Activated naive CD4-positive, alpha-beta T cell treated with anti-CD3 and anti-CD28 coated beads, Interleukin-2, amount 10 ng/mL, durations not matched to agents 7 days and 5 days (primary cell): ENCODE measurements at regions not wholly inside any gene's neighbourhood (a gene's known extent, or its start where the extent isn't known, plus 50 kb on each side); places are given as distances from the start of the nearest gene placed in this dataset.
A peak's percentile ranks its signal among the peaks of the same experiment; 100 is the strongest.

Experiments
- CTCF ChIA-PET: fragments of 350-600 bp; sonication (Branson Sonifier 250); formaldehyde crosslinking; loops from one replicate; lab custom pipeline; 2021; ENCODE audit warnings: antibody characterized with exemption; lab: Charles Lee
- DNase-seq: peaks from one replicate; pipeline ENCODE4 v3.0.0-alpha.2; 2020
- H3K27ac Mint-ChIP-seq: one replicate; pipeline ENCODE4 v1.8.0; 2021; ENCODE audit warnings: mild to moderate bottlenecking, moderate library complexity, mixed read lengths
- H3K27me3 Mint-ChIP-seq: one replicate; pipeline ENCODE4 v1.8.0; 2021; ENCODE audit warnings: mild to moderate bottlenecking, mixed read lengths
- H3K36me3 Mint-ChIP-seq: one replicate; pipeline ENCODE4 v1.8.0; 2021; ENCODE audit warnings: mixed read lengths
- H3K4me1 Mint-ChIP-seq: one replicate; pipeline ENCODE4 v1.8.0; 2021; ENCODE audit warnings: mixed read lengths
- H3K4me3 Mint-ChIP-seq: one replicate; pipeline ENCODE4 v1.8.0; 2021; ENCODE audit warnings: mild to moderate bottlenecking, moderate library complexity, mixed read lengths
- H3K9me3 Mint-ChIP-seq: one replicate; pipeline ENCODE4 v1.8.0; 2021; ENCODE audit warnings: mixed read lengths

GRCh38 chr20:50421356-50422340 is 88.5 kb upstream of the PTPN1 start:
- H3K27ac Mint-ChIP-seq, result peak overlapping the region; percentile 60
- H3K27me3 Mint-ChIP-seq, result peaks cover 61% of the 10 kb centered on the region
- CTCF ChIA-PET, result interaction anchor here (0.7 to 1.4 kb wide), 2 partner anchors 11 to 353 kb away, joined by 3 to 4 read pairs; no protein-coding TSS in a partner anchor

DNA sequence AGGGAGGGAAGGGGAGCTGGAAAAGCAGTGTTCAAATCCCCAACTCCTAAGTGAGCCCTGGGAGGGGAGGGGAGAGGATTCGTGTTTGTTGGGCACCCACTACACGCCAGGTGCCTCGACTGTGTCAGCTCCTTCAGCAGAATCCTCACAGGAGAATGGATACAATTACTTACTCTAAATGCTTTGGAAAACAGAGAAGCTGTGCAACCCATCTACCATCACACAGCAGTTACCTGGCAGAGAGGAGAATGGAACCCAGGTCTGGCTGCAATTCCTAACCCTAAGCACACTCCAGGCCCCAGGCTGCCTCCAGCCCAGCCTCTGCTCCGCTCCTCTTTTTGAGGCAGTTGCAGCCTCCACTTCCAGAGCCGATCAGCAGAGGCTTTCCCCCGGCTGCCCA is 86.4 kb upstream of the PTPN1 start:
- DNase-seq, result no peak
- Mint-ChIP-seq H3K27ac (no peak overlapping the region), H3K4me1 (no peaks in the 10 kb centered on the region), H3K27me3 (peaks cover 60% of the 10 kb centered on the region), H3K36me3 (no peaks in the 10 kb centered on the region), H3K9me3 (no peaks in the 10 kb centered on the region), H3K4me3 (no peak overlapping the region)
- CTCF ChIA-PET, result no interaction called here

More at GRCh38 chr20:50421356-50422340, 88.5 kb upstream of the PTPN1 start:
- Mint-ChIP-seq H3K4me3 (no peak overlapping the region), H3K36me3 (no peaks in the 10 kb centered on the region), H3K9me3 (no peaks in the 10 kb centered on the region), H3K4me1 (no peaks in the 10 kb centered on the region)
- no peak for DNase-seq

- Mint-ChIP-seq H3K4me1 (no peaks in the 10 kb centered on the region), H3K27me3 (peaks cover 51% of the 10 kb centered on the region), H3K27ac (no peak overlapping the region), H3K36me3 (no peaks in the 10 kb centered on the region), H3K9me3 (no peaks in the 10 kb centered on the region), H3K4me3 (no peak overlapping the region)
- peak; percentile 23 for DNase-seq
- CTCF ChIA-PET, result interaction anchor here (0.6 kb wide), 1 partner anchor 447 kb away, joined by 4 read pairs; no protein-coding TSS in a partner anchor
These were observed 85.1 kb upstream of the PTPN1 start for GRCh38 chr20:50425076-50425475.

DNA sequence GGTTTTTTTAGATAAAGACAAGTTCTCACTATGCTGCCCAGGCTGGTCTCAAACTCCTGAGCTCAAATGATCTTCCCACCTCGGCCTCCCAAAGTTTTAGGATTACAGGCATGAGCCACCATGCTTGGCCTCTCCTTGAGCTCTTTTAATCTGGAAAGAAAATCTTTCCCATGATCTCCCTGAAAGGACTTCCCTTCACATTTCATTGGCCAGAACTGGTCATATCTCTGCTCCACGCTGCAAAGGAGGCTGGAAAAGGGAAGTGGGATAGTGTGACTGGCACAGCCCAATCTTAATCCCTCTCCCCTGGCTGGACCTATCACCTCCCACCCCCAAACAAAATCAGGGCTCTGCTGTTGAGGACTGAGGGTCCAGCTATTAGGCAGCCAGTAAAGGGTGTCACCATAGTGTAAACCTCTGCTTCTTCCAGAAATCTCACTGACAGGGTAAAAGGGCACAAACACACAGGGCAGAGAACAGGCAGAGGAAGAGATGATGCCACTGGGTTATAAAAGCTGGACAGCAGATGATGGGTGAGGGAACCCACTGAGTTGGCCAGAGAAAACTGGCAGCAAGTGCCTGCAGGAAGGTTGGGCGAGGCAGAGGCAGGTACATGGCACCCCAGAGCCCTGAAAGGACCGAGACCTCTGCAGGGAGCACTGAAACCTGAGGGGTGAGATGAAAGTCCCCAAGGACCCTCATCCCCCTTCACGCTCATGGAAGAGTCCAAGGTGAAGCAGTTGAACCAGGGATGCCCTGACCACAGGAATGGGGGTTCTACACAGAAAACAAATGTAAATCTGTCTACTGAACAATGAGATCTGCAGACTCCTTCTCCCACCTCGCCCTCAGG is 83.1 kb upstream of the PTPN1 start:
- H3K27me3 Mint-ChIP-seq, result peaks cover 61% of the 10 kb centered on the region
- no peaks in the 10 kb centered on the region for H3K36me3 Mint-ChIP-seq
- H3K27ac Mint-ChIP-seq, result no peak overlapping the region
- CTCF ChIA-PET, result interaction anchor here (0.6 to 1.5 kb wide), 3 partner anchors 13 to 42 kb away, joined by 3 read pairs; no protein-coding TSS in a partner anchor
- no peak overlapping the region for H3K4me3 Mint-ChIP-seq
- no peak for DNase-seq
- H3K4me1 Mint-ChIP-seq, result no peaks in the 10 kb centered on the region
- H3K9me3 Mint-ChIP-seq, result no peaks in the 10 kb centered on the region

DNA sequence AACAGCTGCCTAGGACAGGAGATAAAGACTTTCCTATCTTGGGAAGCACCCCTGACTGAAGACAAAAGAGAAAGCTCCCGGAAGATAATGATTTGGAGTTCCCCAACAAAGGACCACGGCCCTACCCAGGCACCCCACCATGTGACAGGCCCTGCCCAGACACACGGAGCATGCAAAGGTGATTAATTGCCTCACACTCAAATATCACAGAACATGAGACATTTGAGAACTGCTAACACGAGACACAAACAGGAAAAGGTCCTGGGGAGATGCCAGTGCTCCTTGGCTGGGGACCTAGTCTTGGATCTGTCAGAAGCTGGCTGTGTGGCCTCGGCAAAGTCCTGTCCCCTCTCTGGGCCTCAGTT is 82.5 kb upstream of the PTPN1 start:
- no peaks in the 10 kb centered on the region for H3K9me3 Mint-ChIP-seq
- no peak for DNase-seq
- CTCF ChIA-PET, result no interaction called here
- H3K4me3 Mint-ChIP-seq, result no peak overlapping the region
- no peak overlapping the region for H3K27ac Mint-ChIP-seq
- H3K36me3 Mint-ChIP-seq, result no peaks in the 10 kb centered on the region
- peaks cover 58% of the 10 kb centered on the region for H3K27me3 Mint-ChIP-seq
- H3K4me1 Mint-ChIP-seq, result no peaks in the 10 kb centered on the region

GRCh38 chr20:50428097-50428828 is 81.9 kb upstream of the PTPN1 start:
- Mint-ChIP-seq H3K9me3 (no peaks in the 10 kb centered on the region), H3K27me3 (peaks cover 59% of the 10 kb centered on the region), H3K4me3 (no peak overlapping the region), H3K4me1 (no peaks in the 10 kb centered on the region), H3K27ac (no peak overlapping the region), H3K36me3 (no peaks in the 10 kb centered on the region)
- CTCF ChIA-PET, result no interaction called here
- DNase-seq, result no peak

DNA sequence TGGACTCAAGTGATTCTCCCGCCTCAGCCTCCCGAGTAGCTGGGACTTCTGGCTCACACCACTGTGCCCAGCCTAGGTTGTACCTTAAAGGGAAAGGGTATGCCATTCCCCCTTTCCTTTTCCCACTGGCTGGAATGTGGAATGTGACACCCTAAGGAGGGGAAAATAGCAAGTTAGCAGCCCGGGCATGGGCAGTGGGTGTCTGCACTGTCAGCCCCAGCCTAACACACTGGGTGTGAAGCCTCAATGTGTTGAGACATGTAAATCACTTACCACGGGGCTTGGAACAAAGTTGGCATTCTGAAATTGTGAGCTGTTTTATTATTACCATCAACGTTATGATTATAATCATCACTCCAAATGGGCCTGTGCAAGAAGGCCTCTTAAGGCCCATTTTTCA is 80.8 kb upstream of the PTPN1 start:
- Mint-ChIP-seq H3K4me1 (no peaks in the 10 kb centered on the region), H3K27me3 (peaks cover 49% of the 10 kb centered on the region), H3K27ac (no peak overlapping the region), H3K36me3 (no peaks in the 10 kb centered on the region), H3K4me3 (no peak overlapping the region), H3K9me3 (no peaks in the 10 kb centered on the region)
- DNase-seq, result no peak
- CTCF ChIA-PET, result no interaction called here

DNA sequence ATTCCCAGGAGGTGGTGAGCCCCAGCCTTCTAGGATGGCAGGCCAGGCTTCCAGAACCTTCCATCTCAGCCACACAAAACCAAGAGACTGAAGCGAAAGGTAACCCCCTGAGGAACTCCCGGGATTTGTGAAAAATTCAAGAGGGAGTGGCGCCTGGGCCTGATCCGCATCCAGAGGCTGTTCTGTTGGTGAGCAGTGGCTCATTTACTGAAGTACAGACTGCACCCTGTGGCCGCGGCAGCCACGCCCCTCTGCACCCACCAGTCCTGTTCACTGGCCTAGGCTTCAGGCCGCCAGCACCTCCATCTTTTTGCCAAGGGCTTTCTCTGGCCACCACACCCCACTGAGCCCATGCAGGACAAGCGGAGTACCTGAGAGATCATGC is 79.1 kb upstream of the PTPN1 start:
- no peak overlapping the region for H3K4me3 Mint-ChIP-seq
- H3K27ac Mint-ChIP-seq, result no peak overlapping the region
- CTCF ChIA-PET, result no interaction called here
- H3K36me3 Mint-ChIP-seq, result no peaks in the 10 kb centered on the region
- H3K27me3 Mint-ChIP-seq, result peaks cover 43% of the 10 kb centered on the region
- no peaks in the 10 kb centered on the region for H3K9me3 Mint-ChIP-seq
- DNase-seq, result no peak
- no peaks in the 10 kb centered on the region for H3K4me1 Mint-ChIP-seq

DNA sequence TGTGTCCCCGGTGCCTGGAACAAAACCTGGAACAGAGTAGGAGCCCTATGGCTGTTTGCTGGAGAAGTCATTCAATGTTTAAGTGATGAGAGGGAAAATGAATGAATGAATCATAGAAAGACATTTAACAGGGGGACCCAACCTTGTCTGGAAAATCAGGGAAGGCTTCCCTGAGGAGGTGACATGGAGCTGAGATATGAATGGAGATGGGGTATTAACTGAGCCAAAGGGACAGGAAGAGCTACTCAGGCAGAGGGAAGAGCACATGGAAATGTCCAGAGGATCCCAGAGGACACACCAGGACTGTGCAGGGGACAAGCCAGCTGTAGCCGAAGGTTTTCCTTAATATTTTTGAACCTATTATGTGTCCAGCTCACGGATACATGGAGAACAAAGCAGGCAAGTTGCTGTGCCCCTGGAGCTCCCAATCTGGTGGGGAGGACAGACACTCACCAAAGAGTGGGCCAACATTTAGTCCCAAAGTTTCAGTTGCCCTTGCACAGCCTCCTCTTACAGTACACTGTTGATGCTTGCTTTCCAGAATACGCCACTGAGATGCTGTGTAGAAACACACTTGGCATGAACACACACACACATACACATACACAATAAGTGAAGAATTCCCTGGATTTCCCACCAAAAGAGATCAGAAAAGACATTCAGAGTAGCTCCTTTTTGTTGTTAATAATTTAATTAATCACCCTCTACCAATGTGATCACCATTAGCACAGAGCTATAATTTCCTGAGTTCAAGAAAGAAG is 77.0 kb upstream of the PTPN1 start:
- CTCF ChIA-PET, result interaction anchor here (0.8 kb wide), 1 partner anchor 11 kb away, joined by 4 read pairs; no protein-coding TSS in a partner anchor

GRCh38 chr20:50434321-50434652 is 75.9 kb upstream of the PTPN1 start:
- peaks cover 28% of the 10 kb centered on the region for H3K27me3 Mint-ChIP-seq
- no peaks in the 10 kb centered on the region for H3K36me3 Mint-ChIP-seq
- CTCF ChIA-PET, result interaction anchor here (0.5 kb wide), 1 partner anchor 554 kb away, joined by 3 read pairs; no protein-coding TSS in a partner anchor
- H3K4me1 Mint-ChIP-seq, result no peaks in the 10 kb centered on the region
- DNase-seq, result no peak
- no peak overlapping the region for H3K4me3 Mint-ChIP-seq
- H3K9me3 Mint-ChIP-seq, result no peaks in the 10 kb centered on the region
- H3K27ac Mint-ChIP-seq, result no peak overlapping the region

More for the DNA sequence above, 77.0 kb upstream of the PTPN1 start:
- H3K36me3 Mint-ChIP-seq, result no peaks in the 10 kb centered on the region
- DNase-seq, result no peak
- H3K27ac Mint-ChIP-seq, result no peak overlapping the region
- no peak overlapping the region for H3K4me3 Mint-ChIP-seq
- no peaks in the 10 kb centered on the region for H3K9me3 Mint-ChIP-seq
- H3K27me3 Mint-ChIP-seq, result peaks cover 26% of the 10 kb centered on the region
- no peaks in the 10 kb centered on the region for H3K4me1 Mint-ChIP-seq

GRCh38 chr20:50434653-50435396 is 75.4 kb upstream of the PTPN1 start:
- Mint-ChIP-seq H3K27ac (no peak overlapping the region), H3K4me3 (no peak overlapping the region), H3K9me3 (no peaks in the 10 kb centered on the region), H3K4me1 (no peaks in the 10 kb centered on the region), H3K27me3 (peaks cover 32% of the 10 kb centered on the region), H3K36me3 (no peaks in the 10 kb centered on the region)
- DNase-seq, result no peak
- CTCF ChIA-PET, result no interaction called here

DNA sequence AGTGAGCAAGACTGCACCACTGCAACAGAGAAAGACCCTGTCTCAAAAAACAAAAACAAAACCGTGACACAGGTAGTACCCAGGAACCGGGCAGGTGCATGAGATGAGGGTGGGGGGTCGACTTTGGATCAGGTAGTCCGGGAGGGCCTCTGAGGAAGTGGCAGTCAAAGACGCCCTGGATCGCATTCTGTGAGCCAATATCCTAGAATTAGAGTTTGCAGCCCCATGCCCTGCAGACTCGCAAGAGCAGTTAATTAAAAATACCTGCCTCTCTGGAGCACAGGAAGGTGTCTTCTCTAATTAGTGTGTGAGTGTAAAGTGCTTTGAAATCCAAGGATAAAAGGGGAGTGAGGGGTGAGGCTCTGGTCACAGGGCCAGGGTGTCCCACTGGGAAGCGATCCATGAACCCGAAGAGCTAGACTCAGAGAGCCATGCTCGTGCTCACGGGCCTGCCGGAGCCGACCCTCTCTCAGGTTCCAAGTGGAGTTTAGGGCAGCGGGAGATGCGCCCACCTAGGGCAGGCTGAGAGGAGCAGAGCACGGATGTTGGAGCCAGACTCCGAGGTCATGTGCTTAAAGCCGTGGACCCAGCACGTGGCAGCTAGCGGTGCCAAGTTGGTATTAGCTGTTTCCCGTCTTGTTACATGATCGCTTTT is 74.7 kb upstream of the PTPN1 start:
- H3K27me3 Mint-ChIP-seq, result peaks cover 29% of the 10 kb centered on the region
- no peaks in the 10 kb centered on the region for H3K36me3 Mint-ChIP-seq
- H3K4me1 Mint-ChIP-seq, result peaks cover under 1% of the 10 kb centered on the region
- DNase-seq, result no peak
- H3K9me3 Mint-ChIP-seq, result no peaks in the 10 kb centered on the region
- H3K27ac Mint-ChIP-seq, result no peak overlapping the region
- CTCF ChIA-PET, result no interaction called here
- no peak overlapping the region for H3K4me3 Mint-ChIP-seq
